Peyer's patch (tissue), 4 donors: ENCODE measurements at regions not wholly inside any gene's neighbourhood (a gene's known extent, or its start where the extent isn't known, plus 50 kb on each side); places are given as distances from the start of the nearest gene placed in this dataset.

Source experiments
- DNase-seq, 3 donors: peaks; one replicate each; pipeline ENCODE4 v3.0.0-alpha.2; 2017 to 2019
- H3K27ac ChIP-seq, 4 donors: fragments of 200-600 bp; sonication (generic); one replicate each; pipeline ENCODE4 v1.5.1; 2016 to 2019
- H3K27me3 ChIP-seq, 2 donors: fragments of 200-600 bp; sonication (generic); one replicate each; pipeline ENCODE4 v1.5.1; 2019
- H3K36me3 ChIP-seq, 3 donors: fragments of 200-600 bp; sonication (generic); one replicate each; pipeline ENCODE4 v1.5.1; 2016 to 2019
- H3K4me1 ChIP-seq, 4 donors: fragments of 200-600 bp; sonication (generic); one replicate each; pipeline ENCODE4 v1.5.1; 2016 to 2019
- H3K4me3 ChIP-seq, 4 donors: fragments of 200-600 bp; sonication (generic); 1 replicate in 3 of 4; 2 replicates in 1 of 4; pipeline ENCODE4 v1.5.1; 2016 to 2019; ENCODE audit warnings: mild to moderate bottlenecking in 1 of 4
- H3K9me3 ChIP-seq, 4 donors: fragments of 200-600 bp; sonication (generic); one replicate each; pipeline ENCODE4 v1.5.1; 2016 to 2019; ENCODE audit warnings: mild to moderate bottlenecking in 1 of 4
- POLR2A ChIP-seq, 2 donors: fragments of 450-650 bp; IDR thresholded peaks; one replicate each; pipeline ENCODE4 v1.5.1; 2017; ENCODE audit warnings: antibody characterized with exemption in 2 of 2, mild to moderate bottlenecking in 2 of 2, moderate library complexity in 2 of 2
- TF ChIP-seq, protein P1 (sequence below), 6 experiments: fragments of 450-650 bp in 4 of 6; fragments of 200-600 bp in 2 of 6; sonication (generic) in 1 of 6; IDR thresholded peaks; one replicate each; pipeline ENCODE4 v1.5.1; 2017 to 2019; ENCODE audit warnings: antibody characterized with exemption in 6 of 6, mild to moderate bottlenecking in 3 of 6, moderate library complexity in 1 of 6

DNA sequence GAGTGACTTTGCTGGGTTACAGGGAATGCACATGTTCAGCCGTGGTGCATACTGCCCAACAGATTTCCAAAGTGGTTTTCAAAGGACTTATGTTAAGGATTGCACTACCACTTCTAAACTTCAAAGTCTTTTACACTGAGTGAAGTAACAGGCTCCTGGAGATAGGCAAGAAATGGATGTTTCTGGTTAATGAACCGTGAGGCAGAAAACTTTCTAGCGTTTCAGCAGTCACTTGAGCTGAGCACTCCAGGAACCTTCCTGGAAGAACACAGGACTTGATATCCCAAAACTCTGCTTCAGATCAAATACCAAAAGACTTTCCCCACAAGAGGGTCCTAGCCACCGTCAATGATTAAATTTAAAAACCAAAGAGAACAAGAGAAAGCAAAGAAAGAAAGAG is 74.3 kb upstream of the ATP1A1 start:
- no peak for TF ChIP-seq POLR2A (IDR thresholded peaks at IDR 0.05)
- TF ChIP-seq, protein P1, sequence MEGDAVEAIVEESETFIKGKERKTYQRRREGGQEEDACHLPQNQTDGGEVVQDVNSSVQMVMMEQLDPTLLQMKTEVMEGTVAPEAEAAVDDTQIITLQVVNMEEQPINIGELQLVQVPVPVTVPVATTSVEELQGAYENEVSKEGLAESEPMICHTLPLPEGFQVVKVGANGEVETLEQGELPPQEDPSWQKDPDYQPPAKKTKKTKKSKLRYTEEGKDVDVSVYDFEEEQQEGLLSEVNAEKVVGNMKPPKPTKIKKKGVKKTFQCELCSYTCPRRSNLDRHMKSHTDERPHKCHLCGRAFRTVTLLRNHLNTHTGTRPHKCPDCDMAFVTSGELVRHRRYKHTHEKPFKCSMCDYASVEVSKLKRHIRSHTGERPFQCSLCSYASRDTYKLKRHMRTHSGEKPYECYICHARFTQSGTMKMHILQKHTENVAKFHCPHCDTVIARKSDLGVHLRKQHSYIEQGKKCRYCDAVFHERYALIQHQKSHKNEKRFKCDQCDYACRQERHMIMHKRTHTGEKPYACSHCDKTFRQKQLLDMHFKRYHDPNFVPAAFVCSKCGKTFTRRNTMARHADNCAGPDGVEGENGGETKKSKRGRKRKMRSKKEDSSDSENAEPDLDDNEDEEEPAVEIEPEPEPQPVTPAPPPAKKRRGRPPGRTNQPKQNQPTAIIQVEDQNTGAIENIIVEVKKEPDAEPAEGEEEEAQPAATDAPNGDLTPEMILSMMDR (IDR thresholded peaks at IDR 0.05): no peak
- Histone ChIP-seq H3K4me3 (no peak overlapping the region), H3K9me3 (no peaks in the 10 kb centered on the region), H3K27ac (no peak overlapping the region), H3K36me3 (no peaks in the 10 kb centered on the region), H3K4me1 (peaks cover 0 to 11% (median 0%) of the 10 kb centered on the region in 4 donors), H3K27me3 (no peaks in the 10 kb centered on the region)
- no peak for DNase-seq

DNA sequence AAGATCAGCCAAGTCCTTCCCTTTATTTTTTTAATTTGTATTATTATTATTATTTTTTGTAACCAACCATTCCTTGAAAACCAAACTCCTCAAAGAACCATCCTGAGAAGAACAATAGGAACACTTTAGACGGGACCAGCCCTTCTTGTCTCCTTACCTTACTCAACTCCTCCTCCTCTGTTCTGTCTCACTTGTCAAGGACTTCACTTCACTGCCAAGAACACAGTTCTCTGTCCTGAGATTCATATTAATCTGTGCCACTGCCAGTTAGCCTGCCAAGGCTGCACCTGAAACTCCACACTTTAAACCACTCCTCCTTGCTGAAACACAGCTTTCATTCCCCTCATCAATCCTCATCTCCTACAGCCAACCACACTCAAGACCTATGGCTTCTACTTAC is 73.8 kb upstream of the ATP1A1 start:
- H3K9me3 ChIP-seq: no peaks in the 10 kb centered on the region
- no peak for DNase-seq
- TF ChIP-seq, protein P1 (IDR thresholded peaks at IDR 0.05): no peak
- no peak for TF ChIP-seq POLR2A (IDR thresholded peaks at IDR 0.05)
- peaks cover 0 to 11% (median 0%) of the 10 kb centered on the region in 4 donors for H3K4me1 ChIP-seq
- no peak overlapping the region for H3K4me3 ChIP-seq
- H3K36me3 ChIP-seq: no peaks in the 10 kb centered on the region
- no peak overlapping the region for H3K27ac ChIP-seq
- H3K27me3 ChIP-seq: no peaks in the 10 kb centered on the region

DNA sequence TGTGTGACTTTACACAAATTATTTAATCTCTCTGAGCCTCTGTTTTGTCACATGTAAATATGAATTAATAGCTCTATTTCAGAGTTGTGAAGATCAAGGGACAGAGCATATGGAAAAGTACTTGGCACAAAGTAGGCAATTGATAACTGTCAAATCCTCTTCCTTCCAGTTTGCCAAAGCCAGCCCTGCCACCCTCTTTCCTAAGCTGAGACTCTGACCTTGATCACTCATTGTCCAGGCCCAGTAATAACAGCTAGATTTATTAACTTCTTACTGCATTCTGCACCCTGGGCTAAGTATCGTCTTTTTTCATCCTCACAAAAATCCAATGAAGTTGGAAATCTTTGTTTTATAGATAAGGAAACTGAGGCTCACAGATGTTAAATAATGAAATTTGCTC is 70.8 kb upstream of the ATP1A1 start:
- no peaks in the 10 kb centered on the region for H3K27me3 ChIP-seq
- DNase-seq: no peak
- peaks cover 0 to 11% (median 0%) of the 10 kb centered on the region in 4 donors for H3K4me1 ChIP-seq
- no peak overlapping the region for H3K4me3 ChIP-seq
- H3K36me3 ChIP-seq: no peaks in the 10 kb centered on the region
- TF ChIP-seq POLR2A (IDR thresholded peaks at IDR 0.05): no peak
- TF ChIP-seq, protein P1 (IDR thresholded peaks at IDR 0.05): no peak
- peak overlapping the region in 1 of 4 donors; percentile 60 for H3K27ac ChIP-seq
- H3K9me3 ChIP-seq: no peaks in the 10 kb centered on the region

DNA sequence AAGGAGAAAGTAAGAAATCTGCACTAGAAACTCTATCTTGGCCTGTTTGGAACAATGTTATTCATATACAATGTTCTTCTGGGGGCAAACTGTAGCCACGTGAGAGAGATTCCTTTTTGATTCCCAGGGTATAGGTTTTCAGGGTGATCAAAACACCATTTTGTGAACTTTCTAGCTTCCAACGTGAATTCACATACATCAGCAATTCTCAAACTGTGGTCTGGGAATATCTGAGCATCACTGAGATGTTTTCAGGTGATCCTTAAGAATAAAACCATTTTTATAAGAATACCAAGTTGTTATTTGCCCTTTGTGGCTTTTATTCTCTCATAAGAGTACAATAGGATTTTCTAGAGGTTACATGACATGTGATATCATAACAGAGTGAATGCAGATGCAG is 66.9 kb upstream of the ATP1A1 start:
- Histone ChIP-seq H3K36me3 (no peaks in the 10 kb centered on the region), H3K4me1 (peaks cover 0 to 11% (median 0%) of the 10 kb centered on the region in 4 donors), H3K27ac (no peak overlapping the region), H3K4me3 (no peak overlapping the region), H3K27me3 (no peaks in the 10 kb centered on the region), H3K9me3 (no peaks in the 10 kb centered on the region)
- TF ChIP-seq, protein P1 (IDR thresholded peaks at IDR 0.05): no peak
- TF ChIP-seq POLR2A (IDR thresholded peaks at IDR 0.05): no peak
- DNase-seq: no peak

DNA sequence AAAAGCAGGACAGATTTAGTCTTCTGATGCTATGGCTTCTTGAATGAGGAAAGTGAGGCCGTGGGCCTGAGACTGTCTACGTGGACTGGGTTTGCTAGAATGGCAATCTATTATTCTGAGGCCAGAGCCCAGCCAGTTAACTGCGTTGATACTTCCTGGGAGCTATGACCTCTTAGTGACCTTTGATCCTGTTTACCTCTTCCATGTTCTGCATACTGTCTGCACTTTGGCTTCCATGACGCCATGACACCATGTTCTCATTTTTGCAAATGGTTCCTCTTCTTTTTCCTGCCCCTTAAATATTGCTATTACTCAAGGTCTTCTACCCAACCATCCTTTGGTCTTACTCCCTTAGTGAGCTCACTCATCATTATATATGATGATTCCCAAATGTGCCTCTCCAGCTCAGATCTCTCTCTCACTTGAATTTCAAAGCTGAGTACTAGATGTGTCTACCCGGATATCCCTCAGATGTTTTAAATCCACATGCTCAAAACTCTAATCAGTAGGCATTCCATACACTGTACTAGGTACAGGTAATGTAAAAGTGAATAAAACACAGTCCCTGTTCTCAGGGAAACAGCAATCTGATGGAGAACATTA is 66.1 kb upstream of the ATP1A1 start:
- H3K4me3 ChIP-seq: no peak overlapping the region
- DNase-seq: no peak
- H3K36me3 ChIP-seq: no peaks in the 10 kb centered on the region
- H3K9me3 ChIP-seq: no peaks in the 10 kb centered on the region
- H3K4me1 ChIP-seq: peaks cover 0 to 18% (median 0%) of the 10 kb centered on the region in 4 donors
- H3K27me3 ChIP-seq: no peaks in the 10 kb centered on the region
- H3K27ac ChIP-seq: no peak overlapping the region
- no peak for TF ChIP-seq POLR2A (IDR thresholded peaks at IDR 0.05)
- TF ChIP-seq, protein P1 (IDR thresholded peaks at IDR 0.05): no peak

DNA sequence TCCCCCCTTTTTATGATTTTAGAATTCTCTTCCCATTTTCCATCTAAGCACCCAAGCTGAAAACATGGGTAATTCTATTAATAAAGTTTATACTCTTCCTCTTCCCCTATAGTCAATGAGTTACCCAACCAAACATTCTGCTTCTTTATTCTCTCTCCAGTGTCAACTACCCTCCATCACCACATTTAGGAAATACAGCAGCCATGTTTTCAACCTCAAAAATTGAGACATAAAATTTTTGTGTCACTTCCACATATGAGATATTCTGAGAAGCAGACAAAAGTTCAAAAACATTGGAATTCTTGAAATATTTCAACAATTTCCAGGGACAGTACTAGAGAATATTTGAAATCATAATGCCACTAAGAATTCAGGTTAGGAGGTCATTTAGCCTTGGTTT is 64.8 kb upstream of the ATP1A1 start:
- H3K27me3 ChIP-seq: no peaks in the 10 kb centered on the region
- H3K27ac ChIP-seq: no peak overlapping the region
- DNase-seq: no peak
- H3K4me3 ChIP-seq: no peak overlapping the region
- no peaks in the 10 kb centered on the region for H3K9me3 ChIP-seq
- peaks cover 0 to 22% (median 0%) of the 10 kb centered on the region in 4 donors for H3K4me1 ChIP-seq
- TF ChIP-seq, protein P1 (IDR thresholded peaks at IDR 0.05): no peak
- no peak for TF ChIP-seq POLR2A (IDR thresholded peaks at IDR 0.05)
- H3K36me3 ChIP-seq: no peaks in the 10 kb centered on the region
